Brain microvascular endothelial cell (primary cell): ENCODE measurements at regions not wholly inside any gene's neighbourhood (a gene's known extent, or its start where the extent isn't known, plus 50 kb on each side); places are given as distances from the start of the nearest gene placed in this dataset.
A peak's percentile ranks its signal among the peaks of the same experiment; 100 is the strongest.

Source experiments
- DNase-seq: peaks from one replicate; pipeline ENCODE4 v3.0.0-alpha.2; 2020
- H3K27ac ChIP-seq: fragments of 250-450 bp; sonication (Bioruptor Pico); 2 replicates; pipeline ENCODE4 v1.5.1; 2020; ENCODE audit warnings: mild to moderate bottlenecking, moderate library complexity
- H3K27me3 ChIP-seq: fragments of 250-450 bp; sonication (Bioruptor Pico); replicated peaks from 2 replicates; pipeline ENCODE4 v1.5.1; 2020; ENCODE audit warnings: mild to moderate bottlenecking
- H3K36me3 ChIP-seq: fragments of 250-450 bp; sonication (Bioruptor Pico); replicated peaks from 2 replicates; pipeline ENCODE4 v1.5.1; 2020; ENCODE audit warnings: mild to moderate bottlenecking
- H3K4me3 ChIP-seq: 2 replicates; pipeline ENCODE4 v1.5.1; 2011; ENCODE audit warnings: low read depth, mild to moderate bottlenecking, control low read depth, low read length, moderate library complexity
- CTCF ChIP-seq: IDR thresholded peaks from 2 replicates; pipeline ENCODE4 v1.5.1; 2011; ENCODE audit warnings: low read depth, mild to moderate bottlenecking, moderate library complexity, low read length, control low read depth, inconsistent platforms; ENCODE audit errors: missing control alignments
- in situ Hi-C: cut with HindIII; loops from 2 replicates; pipeline ENCODE4 v1.10.0; 2017; ENCODE audit warnings: low sequenced_read_pairs, low pct_ligation_motif_present

- no peaks in the 10 kb centered on the region for H3K36me3 ChIP-seq
- in situ Hi-C loops: no loop called here
- no peak for DNase-seq
- H3K4me3 ChIP-seq: no peak overlapping the region
- no peak overlapping the region for H3K27ac ChIP-seq
- TF ChIP-seq CTCF: no peak
- H3K27me3 ChIP-seq: no peaks in the 10 kb centered on the region
Measured at GRCh38 chr2:187978356-187978755, 313.3 kb upstream of the GULP1 start.

- no peak overlapping the region for H3K4me3 ChIP-seq
- DNase-seq: peak; percentile 76
Measured at GRCh38 chr2:187982668-187983067, 309.0 kb upstream of the GULP1 start.

GRCh38 chr2:187985195-187985594 is 306.5 kb upstream of the GULP1 start:
- Histone ChIP-seq H3K36me3 (no peaks in the 10 kb centered on the region), H3K27me3 (no peaks in the 10 kb centered on the region), H3K27ac (no peak overlapping the region), H3K4me3 (no peak overlapping the region)
- in situ Hi-C loops: no loop called here
- no peak for DNase-seq
- TF ChIP-seq CTCF: no peak

More at GRCh38 chr2:187982668-187983067, 309.0 kb upstream of the GULP1 start:
- TF ChIP-seq CTCF: no peak
- H3K27ac ChIP-seq: no peak overlapping the region
- H3K36me3 ChIP-seq: no peaks in the 10 kb centered on the region
- in situ Hi-C loops: no loop called here
- H3K27me3 ChIP-seq: no peaks in the 10 kb centered on the region

GRCh38 chr2:187985923-187986322 is 305.8 kb upstream of the GULP1 start:
- Histone ChIP-seq H3K27ac (no peak overlapping the region), H3K27me3 (no peaks in the 10 kb centered on the region), H3K4me3 (no peak overlapping the region), H3K36me3 (no peaks in the 10 kb centered on the region)
- in situ Hi-C loops: no loop called here
- no peak for TF ChIP-seq CTCF
- peak; percentile 15 for DNase-seq

GRCh38 chr2:187986390-187987105 is 305.1 kb upstream of the GULP1 start:
- no peaks in the 10 kb centered on the region for H3K27me3 ChIP-seq
- no peaks in the 10 kb centered on the region for H3K36me3 ChIP-seq
- peak; percentile 27 for DNase-seq
- no peak overlapping the region for H3K4me3 ChIP-seq
- H3K27ac ChIP-seq: no peak overlapping the region
- in situ Hi-C loops: no loop called here
- no peak for TF ChIP-seq CTCF

GRCh38 chr2:187988348-187988747 is 303.3 kb upstream of the GULP1 start:
- no peak overlapping the region for H3K4me3 ChIP-seq
- no peaks in the 10 kb centered on the region for H3K27me3 ChIP-seq
- no peak for TF ChIP-seq CTCF
- in situ Hi-C loops: no loop called here
- no peak for DNase-seq
- H3K36me3 ChIP-seq: no peaks in the 10 kb centered on the region
- H3K27ac ChIP-seq: no peak overlapping the region
